ENCODE measurements at regions not wholly inside any gene's neighbourhood (a gene's known extent, or its start where the extent isn't known, plus 50 kb on each side); places are given as distances from the start of the nearest gene placed in this dataset.

DNA sequence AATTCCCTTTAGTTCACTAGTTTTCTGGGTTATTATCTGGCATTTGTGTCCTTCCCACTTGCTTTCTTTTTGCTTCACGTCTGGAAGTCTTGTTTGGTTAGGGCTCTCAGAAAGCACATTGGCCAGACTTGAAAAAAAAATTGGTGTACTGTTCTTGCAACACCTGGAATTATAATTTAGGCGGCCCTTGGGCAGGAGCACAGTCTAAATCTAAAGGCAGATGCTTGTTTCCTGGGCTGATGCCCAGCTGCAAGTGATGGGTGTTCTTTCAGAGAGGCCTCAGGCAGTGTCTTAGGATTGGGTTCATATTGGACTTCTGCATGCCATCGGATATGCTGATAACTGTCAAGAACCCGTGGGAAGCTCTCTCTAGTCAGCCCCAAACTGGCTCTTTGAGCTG lies 521.5 kb downstream of the PDCD6IP start:
- TF ChIP-seq, protein P1, sequence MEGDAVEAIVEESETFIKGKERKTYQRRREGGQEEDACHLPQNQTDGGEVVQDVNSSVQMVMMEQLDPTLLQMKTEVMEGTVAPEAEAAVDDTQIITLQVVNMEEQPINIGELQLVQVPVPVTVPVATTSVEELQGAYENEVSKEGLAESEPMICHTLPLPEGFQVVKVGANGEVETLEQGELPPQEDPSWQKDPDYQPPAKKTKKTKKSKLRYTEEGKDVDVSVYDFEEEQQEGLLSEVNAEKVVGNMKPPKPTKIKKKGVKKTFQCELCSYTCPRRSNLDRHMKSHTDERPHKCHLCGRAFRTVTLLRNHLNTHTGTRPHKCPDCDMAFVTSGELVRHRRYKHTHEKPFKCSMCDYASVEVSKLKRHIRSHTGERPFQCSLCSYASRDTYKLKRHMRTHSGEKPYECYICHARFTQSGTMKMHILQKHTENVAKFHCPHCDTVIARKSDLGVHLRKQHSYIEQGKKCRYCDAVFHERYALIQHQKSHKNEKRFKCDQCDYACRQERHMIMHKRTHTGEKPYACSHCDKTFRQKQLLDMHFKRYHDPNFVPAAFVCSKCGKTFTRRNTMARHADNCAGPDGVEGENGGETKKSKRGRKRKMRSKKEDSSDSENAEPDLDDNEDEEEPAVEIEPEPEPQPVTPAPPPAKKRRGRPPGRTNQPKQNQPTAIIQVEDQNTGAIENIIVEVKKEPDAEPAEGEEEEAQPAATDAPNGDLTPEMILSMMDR (IDR thresholded peaks at IDR 0.05; ENCODE audit: low read depth, low read length): no peak
- no peak for TF ChIP-seq EZH2phosphoT487 (IDR thresholded peaks at IDR 0.05; ENCODE audit: low read depth)
